ENCODE measurements at regions not wholly inside any gene's neighbourhood (a gene's known extent, or its start where the extent isn't known, plus 50 kb on each side); places are given as distances from the start of the nearest gene placed in this dataset.

GRCh38 chr22:27614006-27614649 is 187.4 kb downstream of the MN1 start:
- DNase-seq, result no peak

GRCh38 chr22:27614650-27615007 is 186.9 kb downstream of the MN1 start:
- DNase-seq, result no peak

- DNase-seq, result no peak
Observed at GRCh38 chr22:27615408-27615807, 186.1 kb downstream of the MN1 start.

GRCh38 chr22:27616033-27616432 is 185.5 kb downstream of the MN1 start:
- DNase-seq, result no peak

- no peak for DNase-seq
Observed at GRCh38 chr22:27617214-27617881, 184.2 kb downstream of the MN1 start.

GRCh38 chr22:27620367-27621154 is 181.0 kb downstream of the MN1 start:
- DNase-seq, result no peak

GRCh38 chr22:27621486-27622070 is 180.0 kb downstream of the MN1 start:
- DNase-seq, result no peak

GRCh38 chr22:27624042-27624441 is 177.5 kb downstream of the MN1 start:
- no peak for DNase-seq

- no peak for DNase-seq
Observed at GRCh38 chr22:27624705-27625104, 176.9 kb downstream of the MN1 start.

GRCh38 chr22:27625769-27626674 is 175.5 kb downstream of the MN1 start:
- DNase-seq, result no peak

- no peak for DNase-seq
Observed at GRCh38 chr22:27626675-27627443, 174.7 kb downstream of the MN1 start.

- no peak for DNase-seq
Observed at GRCh38 chr22:27627444-27627833, 174.1 kb downstream of the MN1 start.

GRCh38 chr22:27627901-27628300 is 173.7 kb downstream of the MN1 start:
- no peak for DNase-seq

- DNase-seq, result no peak
Observed at GRCh38 chr22:27628341-27628740, 173.2 kb downstream of the MN1 start.

GRCh38 chr22:27628891-27629631 is 172.5 kb downstream of the MN1 start:
- no peak for DNase-seq

- no peak for DNase-seq
Observed at GRCh38 chr22:27629908-27630673, 171.5 kb downstream of the MN1 start.

- DNase-seq, result no peak
Observed at GRCh38 chr22:27630754-27631153, 170.8 kb downstream of the MN1 start.

GRCh38 chr22:27631641-27632040 is 169.9 kb downstream of the MN1 start:
- DNase-seq, result no peak

- no peak for DNase-seq
Observed at GRCh38 chr22:27632451-27633295, 168.9 kb downstream of the MN1 start.
